Left lung (tissue), 4 donors: ENCODE measurements at regions not wholly inside any gene's neighbourhood (a gene's known extent, or its start where the extent isn't known, plus 50 kb on each side); places are given as distances from the start of the nearest gene placed in this dataset.

ENCODE experiments used
- ATAC-seq: fragments of 200-7000 bp; cut with Tn5 transposase; one replicate; pipeline ENCODE4 v1.9.1; 2020; ENCODE audit warnings: moderate library complexity
- DNase-seq, 4 donors: peaks; one replicate each; pipeline ENCODE4 v3.0.0-alpha.2; 2013 to 2020
- H3K27ac ChIP-seq, 2 donors: fragments of 200-600 bp; sonication (generic) in 1 of 2; one replicate each; pipeline versions ENCODE4 v1.5.0 to v1.8.0; 2020 to 2021
- H3K27me3 ChIP-seq, 2 donors: fragments of 200-600 bp; sonication (generic) in 1 of 2; one replicate each; pipeline versions ENCODE4 v1.5.0 to v1.8.0; 2020 to 2021
- H3K36me3 ChIP-seq, 2 donors: fragments of 200-600 bp; sonication (generic) in 1 of 2; one replicate each; pipeline versions ENCODE4 v1.5.0 to v1.8.0; 2020 to 2021
- H3K4me1 ChIP-seq, 2 donors: fragments of 200-600 bp; one replicate each; pipeline ENCODE4 v1.8.0; 2021
- H3K4me3 ChIP-seq, 2 donors: fragments of 200-600 bp; sonication (generic) in 1 of 2; one replicate each; pipeline versions ENCODE4 v1.5.0 to v1.8.0; 2020 to 2021; ENCODE audit warnings: mild to moderate bottlenecking in 1 of 2
- H3K9me3 ChIP-seq, 2 donors: fragments of 200-600 bp; sonication (generic) in 1 of 2; one replicate each; pipeline versions ENCODE4 v1.5.0 to v1.8.0; 2020 to 2021
- CTCF ChIP-seq, 2 donors: fragments of 200-600 bp; sonication (generic) in 1 of 2; IDR thresholded peaks; one replicate each; pipeline versions ENCODE4 v1.5.0 to v1.8.0; 2021; ENCODE audit warnings: antibody characterized with exemption in 2 of 2
- intact Hi-C, 2 donors: fragments of 100-400 bp; cut with DNase I; formaldehyde crosslinking; loops; one replicate each; pipeline versions ENCODE4 v1.11.2 to v1.14.2; 2022
- donor health status: DM: no; HTN: yes; CAD: no.
- donor health status: DM: no; HTN: no; CAD: no.

- Histone ChIP-seq H3K27ac (no peak overlapping the region), H3K9me3 (no peaks in the 10 kb centered on the region), H3K4me3 (no peak overlapping the region), H3K27me3 (no peaks in the 10 kb centered on the region), H3K4me1 (no peaks in the 10 kb centered on the region), H3K36me3 (no peaks in the 10 kb centered on the region)
- no peak for ATAC-seq
- intact Hi-C loops = no loop called here
- no peak for DNase-seq
- no peak for TF ChIP-seq CTCF (IDR thresholded peaks at IDR 0.05)
Measured at GRCh38 chr7:55644567-55644966, 72.3 kb upstream of the VOPP1 start.

- Histone ChIP-seq H3K36me3 (no peaks in the 10 kb centered on the region), H3K4me3 (no peak overlapping the region), H3K9me3 (no peaks in the 10 kb centered on the region), H3K27ac (no peak overlapping the region), H3K27me3 (no peaks in the 10 kb centered on the region), H3K4me1 (no peaks in the 10 kb centered on the region)
- ATAC-seq = no peak
- intact Hi-C loops = no loop called here
- no peak for TF ChIP-seq CTCF (IDR thresholded peaks at IDR 0.05)
- DNase-seq = no peak
Measured at GRCh38 chr7:55642266-55642665, 70.0 kb upstream of the VOPP1 start.

- no peaks in the 10 kb centered on the region for H3K9me3 ChIP-seq
- no peaks in the 10 kb centered on the region for H3K4me1 ChIP-seq
- H3K27ac ChIP-seq = no peak overlapping the region
- DNase-seq (peak in 1 of 4 donors; percentile 11), ATAC-seq (no peak)
- intact Hi-C loops = no loop called here
- H3K27me3 ChIP-seq = no peaks in the 10 kb centered on the region
- TF ChIP-seq CTCF (IDR thresholded peaks at IDR 0.05) = no peak
- H3K36me3 ChIP-seq = no peaks in the 10 kb centered on the region
- H3K4me3 ChIP-seq = no peak overlapping the region
Measured at GRCh38 chr7:55641811-55642210, 69.5 kb upstream of the VOPP1 start.

- Histone ChIP-seq H3K4me1 (no peaks in the 10 kb centered on the region), H3K4me3 (no peak overlapping the region), H3K9me3 (no peaks in the 10 kb centered on the region), H3K27me3 (no peaks in the 10 kb centered on the region), H3K27ac (no peak overlapping the region), H3K36me3 (no peaks in the 10 kb centered on the region)
- intact Hi-C loops = no loop called here
- TF ChIP-seq CTCF (IDR thresholded peaks at IDR 0.05) = peak; percentile 59 to 68
- peak; percentile 98 for ATAC-seq
- peak in 2 of 4 donors; percentile 68 to 86 for DNase-seq
Measured at GRCh38 chr7:55641273-55641691, 69.0 kb upstream of the VOPP1 start.

GRCh38 chr7:55639640-55640039, 67.3 kb upstream of the VOPP1 start:
- H3K36me3 ChIP-seq = no peaks in the 10 kb centered on the region
- no peaks in the 10 kb centered on the region for H3K9me3 ChIP-seq
- no peak overlapping the region for H3K4me3 ChIP-seq
- DNase-seq (no peak), ATAC-seq (no peak)
- H3K4me1 ChIP-seq = no peaks in the 10 kb centered on the region
- no peaks in the 10 kb centered on the region for H3K27me3 ChIP-seq
- intact Hi-C loops = no loop called here
- H3K27ac ChIP-seq = no peak overlapping the region
- TF ChIP-seq CTCF (IDR thresholded peaks at IDR 0.05) = no peak
